SIG-M5 treated with dmso at 0.1 percent for 504 hours (cell line): ENCODE measurements at regions not wholly inside any gene's neighbourhood (a gene's known extent, or its start where the extent isn't known, plus 50 kb on each side); places are given as distances from the start of the nearest gene placed in this dataset.

ENCODE experiments used
- DNase-seq: peaks from one replicate; lab custom pipeline; 2025; ENCODE audit not compliant: unreplicated experiment; lab: John Stamatoyannopoulos, UW

GRCh38 chr7:17474724-17475344, 176.4 kb downstream of the AHR start:
- peak; percentile 4 for DNase-seq

GRCh38 chr7:17477182-17477581, 178.7 kb downstream of the AHR start:
- no peak for DNase-seq

DNA sequence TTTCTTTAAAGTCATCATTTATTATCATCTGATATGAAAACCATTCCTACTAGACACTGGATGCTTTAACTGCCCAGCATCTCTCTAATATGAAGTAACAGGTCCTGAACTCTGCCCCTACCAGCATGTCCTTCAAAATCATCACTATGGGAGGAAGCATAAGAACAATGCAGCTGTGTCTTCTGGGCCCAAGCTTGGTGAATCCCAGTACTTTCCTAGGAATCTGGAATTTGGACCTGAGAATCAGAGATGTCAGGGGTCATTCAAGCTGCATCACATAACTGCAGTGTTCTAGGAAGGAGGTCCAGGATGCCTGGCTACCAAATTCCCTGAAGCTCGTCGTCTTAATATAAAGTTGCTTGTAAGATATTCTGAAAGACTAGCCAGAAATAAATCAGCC, 182.7 kb downstream of the AHR start:
- DNase-seq = no peak

GRCh38 chr7:17485368-17485767, 186.9 kb downstream of the AHR start:
- no peak for DNase-seq

GRCh38 chr7:17485904-17486303, 187.5 kb downstream of the AHR start:
- DNase-seq = no peak

DNA sequence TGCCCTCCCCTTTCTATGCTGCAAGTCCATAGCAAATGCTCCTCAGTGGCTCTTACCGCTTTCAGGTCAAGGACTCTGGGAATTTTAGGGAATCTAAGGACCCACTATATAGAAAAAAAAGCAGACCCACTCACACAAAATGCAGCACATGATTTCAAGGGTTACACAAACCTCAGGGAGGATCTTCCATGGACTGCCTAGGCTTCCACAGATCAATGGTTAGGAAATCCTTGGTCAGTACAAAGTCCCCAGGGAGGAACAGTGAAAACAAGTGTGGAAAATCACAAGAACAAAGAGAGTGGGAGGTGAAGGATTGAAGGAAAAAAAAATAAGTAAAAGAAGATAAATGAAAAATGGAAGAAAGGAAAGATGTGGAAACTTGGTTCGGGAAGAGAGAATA, 188.4 kb downstream of the AHR start:
- no peak for DNase-seq

DNA sequence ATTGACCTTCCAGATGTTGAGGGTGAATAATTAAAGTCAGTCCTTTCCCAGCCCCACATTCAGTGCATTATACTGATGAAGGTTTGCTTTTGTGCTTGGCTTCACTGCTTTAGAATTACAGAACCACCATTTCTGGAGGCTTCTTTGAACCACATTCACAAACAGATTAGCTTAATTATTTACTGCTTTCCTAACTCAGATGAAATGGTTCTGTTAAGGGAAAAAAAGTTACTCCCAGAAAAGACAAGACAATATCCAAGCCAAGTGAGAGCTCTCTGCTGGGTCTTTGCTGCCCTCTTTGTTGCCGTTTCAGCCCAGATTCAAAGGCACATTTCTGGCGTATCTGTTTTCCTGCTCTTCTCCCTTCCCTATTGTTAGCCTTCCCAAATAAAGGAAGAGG, 188.9 kb downstream of the AHR start:
- no peak for DNase-seq

- no peak for DNase-seq
These were observed 190.4 kb downstream of the AHR start for GRCh38 chr7:17488829-17489228.

DNA sequence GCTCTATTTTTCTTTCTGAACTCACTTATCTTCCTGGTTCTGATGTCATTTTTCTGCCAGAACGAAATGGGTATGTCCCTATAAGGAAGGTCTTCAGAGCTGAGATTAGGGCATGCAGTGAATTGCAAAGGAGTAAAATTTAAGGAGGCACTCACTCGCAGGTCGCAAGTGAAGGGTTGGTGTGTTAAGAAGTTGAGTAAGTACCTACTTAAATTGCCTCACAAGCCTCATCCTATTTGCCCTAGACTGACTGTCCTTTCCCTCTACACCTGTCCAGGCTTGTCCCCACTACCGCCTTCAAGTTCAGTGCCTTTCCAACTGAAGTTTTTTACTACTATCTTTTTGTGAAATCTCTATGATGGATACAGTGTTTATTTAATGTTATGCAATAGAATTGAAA, 191.5 kb downstream of the AHR start:
- peak; percentile 9 for DNase-seq

DNA sequence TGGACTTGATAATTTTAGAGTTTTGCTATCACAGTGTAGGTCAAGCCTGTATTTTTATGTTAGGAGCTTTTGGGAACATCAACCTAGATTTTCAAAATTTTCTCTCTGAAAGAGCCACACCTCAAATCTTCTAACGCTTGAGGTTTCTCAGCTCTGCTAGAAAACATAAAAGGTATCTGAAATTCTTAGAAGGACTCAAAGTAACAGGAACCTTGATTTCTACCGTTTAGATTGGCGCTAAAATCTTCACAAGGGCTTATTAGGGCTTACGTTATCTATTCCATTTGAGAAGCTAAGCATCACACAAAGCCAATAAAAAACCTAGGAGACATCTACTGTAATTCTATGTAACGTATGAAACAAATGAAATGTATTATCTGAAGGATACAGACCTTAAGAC, 192.4 kb downstream of the AHR start:
- no peak for DNase-seq

GRCh38 chr7:17492437-17492836, 194.0 kb downstream of the AHR start:
- no peak for DNase-seq

DNA sequence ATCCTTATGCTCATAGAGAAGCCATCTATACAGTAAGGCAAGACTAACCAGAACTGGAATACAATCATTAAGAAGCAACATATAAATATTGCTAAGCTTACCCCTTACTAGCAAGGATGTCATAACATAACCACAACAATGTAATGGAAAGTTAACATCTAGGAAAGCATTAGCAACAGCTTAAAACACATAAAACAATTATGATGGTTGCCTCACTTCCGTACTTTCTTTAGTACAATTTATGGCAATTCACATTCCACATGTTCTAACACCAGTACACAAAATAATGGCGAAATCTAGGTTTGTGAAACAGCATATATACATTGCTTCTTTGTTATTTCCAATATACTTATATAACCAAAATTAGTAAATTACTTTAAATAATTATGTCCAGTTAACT, 195.0 kb downstream of the AHR start:
- peak; percentile 50 for DNase-seq

- DNase-seq = peak; percentile 6
These were observed 197.4 kb downstream of the AHR start for GRCh38 chr7:17495655-17496394.

DNA sequence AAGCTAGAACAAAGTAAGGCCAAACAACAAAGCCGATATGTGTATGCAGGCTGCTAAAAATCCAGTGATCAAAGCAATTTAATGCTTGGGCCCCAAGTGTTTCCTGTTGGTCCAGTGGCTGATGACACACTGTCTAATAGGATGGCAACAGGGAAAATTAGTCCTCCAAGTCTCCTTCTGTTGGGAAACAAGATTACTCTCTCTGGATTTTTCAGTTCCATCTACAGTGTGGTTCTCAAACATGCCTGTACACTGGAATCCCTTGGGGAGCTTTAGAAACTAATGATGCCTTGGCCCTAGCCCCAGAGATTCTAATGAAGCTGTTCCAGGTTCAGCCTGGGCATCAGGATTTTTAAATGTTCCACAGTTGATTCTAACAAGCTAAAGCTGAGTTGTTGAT, 198.7 kb downstream of the AHR start:
- DNase-seq = no peak

- DNase-seq = no peak
These were observed 199.2 kb downstream of the AHR start for GRCh38 chr7:17497549-17498167.

DNA sequence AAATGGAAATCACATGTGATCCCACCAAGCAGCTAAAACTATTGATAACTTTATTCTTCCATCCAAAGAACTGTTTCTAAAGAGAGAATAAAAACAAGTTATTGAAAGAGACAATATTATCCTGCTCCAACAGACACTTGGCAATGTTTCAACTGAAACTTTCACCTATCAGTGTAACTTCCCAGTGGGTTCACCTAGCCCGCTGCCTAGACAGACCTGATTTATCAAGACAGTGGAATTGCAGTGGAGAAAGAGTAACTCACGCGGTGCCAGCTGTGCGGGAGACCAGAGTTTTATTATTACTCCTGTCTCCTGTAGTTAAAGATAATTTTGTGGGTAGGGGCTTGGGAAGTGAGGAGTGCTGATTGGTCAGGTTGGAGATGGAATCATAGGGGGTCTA, 199.8 kb downstream of the AHR start:
- no peak for DNase-seq

GRCh38 chr7:17500736-17501135, 202.3 kb downstream of the AHR start:
- no peak for DNase-seq

DNA sequence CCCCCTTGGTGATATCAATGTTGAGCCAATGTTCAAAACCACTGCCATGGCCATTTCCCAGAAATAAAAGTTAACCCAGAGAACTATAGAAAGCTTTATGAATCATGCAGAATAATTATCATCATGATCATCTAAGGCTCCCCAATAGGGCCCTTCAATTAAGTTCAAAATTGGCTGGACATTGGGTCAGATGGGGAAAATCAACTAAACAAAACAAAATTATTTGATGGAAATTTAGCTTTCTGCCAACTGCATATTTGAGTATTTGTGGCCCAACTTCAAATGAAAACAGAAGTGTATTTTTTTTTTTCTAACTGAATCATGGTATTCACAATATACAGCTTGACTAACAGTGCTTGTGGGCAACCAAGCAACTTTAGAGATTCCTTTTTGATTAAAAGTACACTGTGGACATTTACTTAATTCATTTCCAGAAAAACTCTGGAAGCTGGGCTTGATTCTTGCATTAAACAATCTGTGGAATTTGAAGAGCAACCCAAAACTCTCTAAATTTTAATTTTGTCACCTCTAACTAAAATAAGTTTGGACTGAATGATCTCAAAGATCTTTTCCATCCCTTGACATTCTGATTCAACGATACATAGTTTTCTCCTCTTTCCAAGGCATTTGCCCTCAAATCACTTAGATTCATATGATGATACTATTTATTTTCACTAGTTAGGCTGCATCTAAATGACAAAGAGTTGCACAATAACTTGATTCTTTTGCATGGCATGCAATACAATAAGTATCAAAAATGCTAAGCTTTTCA, 203.2 kb downstream of the AHR start:
- no peak for DNase-seq

GRCh38 chr7:17502213-17503060, 204.0 kb downstream of the AHR start:
- no peak for DNase-seq

- no peak for DNase-seq
These were observed 207.6 kb downstream of the AHR start for GRCh38 chr7:17506095-17506494.

GRCh38 chr7:17506596-17506995, 208.1 kb downstream of the AHR start:
- DNase-seq = no peak
